ENCODE measurements at regions not wholly inside any gene's neighbourhood (a gene's known extent, or its start where the extent isn't known, plus 50 kb on each side); places are given as distances from the start of the nearest gene placed in this dataset.

DNA sequence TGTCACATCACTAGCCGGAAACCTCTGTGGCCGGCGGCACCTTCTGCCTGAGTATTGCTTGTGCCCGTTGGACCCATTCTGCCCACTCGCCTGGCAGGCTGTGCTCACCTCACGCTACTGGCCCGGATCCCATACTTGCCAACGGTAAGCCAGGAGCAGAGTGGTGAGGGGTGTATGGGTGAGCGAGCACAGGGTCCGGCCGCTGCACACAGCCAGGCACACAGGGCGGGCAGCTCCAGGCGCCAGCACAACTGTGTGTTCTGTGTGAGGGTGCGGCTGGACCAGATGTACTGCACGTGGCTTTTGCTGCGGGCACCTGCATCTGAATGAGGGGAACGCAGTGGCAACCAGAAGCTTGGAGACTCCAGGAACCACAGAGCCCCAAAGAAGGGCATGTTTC lies 455.7 kb downstream of the CDH8 start:
- H3K9ac ChIP-seq, result no peak overlapping the region
- H3K4me1 ChIP-seq (ENCODE audit: insufficient read depth), result no peaks in the 10 kb centered on the region
- H3K36me3 ChIP-seq (ENCODE audit: low read depth), result no peaks in the 10 kb centered on the region
- no peaks in the 10 kb centered on the region for H3K79me2 ChIP-seq (ENCODE audit: insufficient read depth)
- H3F3A ChIP-seq (ENCODE audit: insufficient read depth), result no peaks in the 10 kb centered on the region
- no peaks in the 10 kb centered on the region for H3K27me3 ChIP-seq (replicated peaks; ENCODE audit: insufficient read depth)
- DNase-seq, result no peak
- H3K4me3 ChIP-seq, result no peak overlapping the region
- in situ Hi-C loops (cut with MboI), result no loop called here
- H2AFZ ChIP-seq, result no peak overlapping the region
- H3K4me2 ChIP-seq (ENCODE audit: unreplicated experiment), result no peak overlapping the region
- H3K27ac ChIP-seq, result no peak overlapping the region
- TF ChIP-seq EZH2phosphoT487 (IDR thresholded peaks at IDR 0.05; ENCODE audit: insufficient read depth, low read depth) (no peak), EZH2 (IDR thresholded peaks at IDR 0.05; ENCODE audit: insufficient read depth, poor library complexity, severe bottlenecking) (no peak)
- no peaks in the 10 kb centered on the region for H3K9me2 ChIP-seq (ENCODE audit: insufficient read depth)
- no peaks in the 10 kb centered on the region for H4K20me1 ChIP-seq (ENCODE audit: insufficient read depth)
- 64 to 65% methylated on average over 17 of the region's 17 CpGs for WGBS, 2 experiments (ENCODE audit: low coverage in 1 of 2, low lambda C conversion rate in 2 of 2, missing lambda C conversion rate in 2 of 2)
- no peaks in the 10 kb centered on the region for H3K9me3 ChIP-seq (ENCODE audit: low read depth)

DNA sequence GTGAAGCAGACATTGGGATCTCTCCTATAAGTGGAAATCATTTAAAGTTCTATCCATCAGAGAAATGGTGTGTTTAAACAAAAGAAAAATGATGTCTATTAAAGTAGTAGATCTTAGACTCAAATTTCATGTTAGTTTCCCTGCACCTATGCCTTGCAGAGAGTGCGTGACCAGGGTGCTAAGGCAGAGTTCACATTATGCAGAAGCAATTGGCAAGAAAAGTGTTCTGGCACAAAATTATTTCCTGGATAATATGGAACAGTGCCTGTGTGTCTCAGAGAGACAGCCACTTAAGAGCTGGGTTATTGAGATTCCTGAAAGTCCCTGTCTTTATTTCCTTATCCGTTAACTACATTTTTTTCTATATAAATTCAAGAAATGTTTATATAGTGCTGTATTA lies 457.0 kb downstream of the CDH8 start:
- Histone ChIP-seq H3K4me2 (ENCODE audit: unreplicated experiment) (no peak overlapping the region), H3K9me3 (ENCODE audit: low read depth) (no peaks in the 10 kb centered on the region), H3K36me3 (ENCODE audit: low read depth) (no peaks in the 10 kb centered on the region), H3K27ac (no peak overlapping the region), H3K9ac (no peak overlapping the region), H4K20me1 (ENCODE audit: insufficient read depth) (no peaks in the 10 kb centered on the region), H3K9me2 (ENCODE audit: insufficient read depth) (no peaks in the 10 kb centered on the region), H3K4me1 (ENCODE audit: insufficient read depth) (no peaks in the 10 kb centered on the region), H3F3A (ENCODE audit: insufficient read depth) (no peaks in the 10 kb centered on the region), H3K4me3 (no peak overlapping the region), H3K79me2 (ENCODE audit: insufficient read depth) (no peaks in the 10 kb centered on the region), H3K27me3 (replicated peaks; ENCODE audit: insufficient read depth) (no peaks in the 10 kb centered on the region), H2AFZ (no peak overlapping the region)
- in situ Hi-C loops (cut with MboI), result no loop called here
- TF ChIP-seq EZH2 (IDR thresholded peaks at IDR 0.05; ENCODE audit: insufficient read depth, poor library complexity, severe bottlenecking) (no peak), EZH2phosphoT487 (IDR thresholded peaks at IDR 0.05; ENCODE audit: insufficient read depth, low read depth) (no peak)
- no peak for DNase-seq
- 35 to 40% methylated on average over 2 of the region's 2 CpGs for WGBS, 2 experiments (ENCODE audit: low coverage in 1 of 2, low lambda C conversion rate in 2 of 2, missing lambda C conversion rate in 2 of 2)

DNA sequence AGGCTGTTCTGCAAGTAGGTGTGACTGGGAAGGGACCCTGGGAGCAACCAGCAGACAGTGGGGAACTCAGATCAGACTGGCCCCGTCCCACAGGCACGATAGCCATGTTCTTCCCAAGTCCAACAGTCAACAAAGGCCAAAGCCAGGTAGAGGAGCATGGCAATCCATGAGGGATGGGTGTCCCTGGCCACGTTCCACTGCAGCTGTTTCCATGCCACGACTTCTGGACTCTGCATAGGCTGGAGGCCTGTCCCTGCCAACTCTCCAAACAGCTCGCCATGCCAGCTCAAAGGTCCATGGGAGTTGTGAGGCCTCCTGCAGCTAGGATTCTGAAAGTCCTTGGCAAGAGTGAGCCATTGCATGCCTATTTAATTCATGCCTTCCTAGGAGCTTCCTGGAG lies 459.8 kb downstream of the CDH8 start:
- 20 to 23% methylated on average over 5 of the region's 5 CpGs for WGBS, 2 experiments (ENCODE audit: low coverage in 1 of 2, low lambda C conversion rate in 2 of 2, missing lambda C conversion rate in 2 of 2)
- H3K4me3 ChIP-seq, result no peak overlapping the region
- H3K4me1 ChIP-seq (ENCODE audit: insufficient read depth), result no peaks in the 10 kb centered on the region
- TF ChIP-seq EZH2phosphoT487 (IDR thresholded peaks at IDR 0.05; ENCODE audit: insufficient read depth, low read depth) (no peak), EZH2 (IDR thresholded peaks at IDR 0.05; ENCODE audit: insufficient read depth, poor library complexity, severe bottlenecking) (no peak)
- no peaks in the 10 kb centered on the region for H3K79me2 ChIP-seq (ENCODE audit: insufficient read depth)
- no peaks in the 10 kb centered on the region for H3F3A ChIP-seq (ENCODE audit: insufficient read depth)
- H3K4me2 ChIP-seq (ENCODE audit: unreplicated experiment), result no peak overlapping the region
- no peaks in the 10 kb centered on the region for H3K9me2 ChIP-seq (ENCODE audit: insufficient read depth)
- no peaks in the 10 kb centered on the region for H3K9me3 ChIP-seq (ENCODE audit: low read depth)
- H2AFZ ChIP-seq, result no peak overlapping the region
- no peaks in the 10 kb centered on the region for H3K27me3 ChIP-seq (replicated peaks; ENCODE audit: insufficient read depth)
- no peaks in the 10 kb centered on the region for H3K36me3 ChIP-seq (ENCODE audit: low read depth)
- no peak overlapping the region for H3K9ac ChIP-seq
- H3K27ac ChIP-seq, result no peak overlapping the region
- H4K20me1 ChIP-seq (ENCODE audit: insufficient read depth), result no peaks in the 10 kb centered on the region
- DNase-seq, result no peak
- in situ Hi-C loops (cut with MboI), result no loop called here

DNA sequence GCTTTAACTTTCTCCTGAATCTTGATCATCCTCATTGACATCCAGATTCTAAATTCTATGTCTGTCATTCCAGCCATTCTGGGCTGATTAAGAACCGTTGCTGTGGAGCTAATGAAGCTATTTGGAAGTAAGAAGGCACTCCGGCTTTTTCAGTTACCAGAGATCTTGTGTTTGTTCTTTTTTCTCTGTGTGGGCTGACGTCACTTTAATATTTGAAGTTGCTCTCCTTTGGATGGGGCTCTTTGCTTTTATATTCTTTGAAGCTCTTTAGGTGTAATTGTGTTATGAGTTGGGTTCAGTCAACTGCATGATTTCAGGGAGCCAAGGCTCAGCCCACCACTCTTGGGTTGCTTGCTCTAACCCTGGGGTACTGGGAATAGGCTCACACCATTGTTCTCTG lies 460.6 kb downstream of the CDH8 start:
- H3K9ac ChIP-seq, result no peak overlapping the region
- TF ChIP-seq EZH2phosphoT487 (IDR thresholded peaks at IDR 0.05; ENCODE audit: insufficient read depth, low read depth), result no peak
- no peak for TF ChIP-seq EZH2 (IDR thresholded peaks at IDR 0.05; ENCODE audit: insufficient read depth, poor library complexity, severe bottlenecking)
- H2AFZ ChIP-seq, result no peak overlapping the region
- no peak overlapping the region for H3K27ac ChIP-seq
- H3K27me3 ChIP-seq (replicated peaks; ENCODE audit: insufficient read depth), result no peaks in the 10 kb centered on the region
- H3K79me2 ChIP-seq (ENCODE audit: insufficient read depth), result no peaks in the 10 kb centered on the region
- H4K20me1 ChIP-seq (ENCODE audit: insufficient read depth), result no peaks in the 10 kb centered on the region
- no peaks in the 10 kb centered on the region for H3K9me3 ChIP-seq (ENCODE audit: low read depth)
- H3K36me3 ChIP-seq (ENCODE audit: low read depth), result no peaks in the 10 kb centered on the region
- no peak for DNase-seq
- WGBS, 2 experiments (ENCODE audit: low coverage in 1 of 2, low lambda C conversion rate in 2 of 2, missing lambda C conversion rate in 2 of 2), result 20 to 26% methylated on average over 3 of the region's 3 CpGs
- no peaks in the 10 kb centered on the region for H3F3A ChIP-seq (ENCODE audit: insufficient read depth)
- no peaks in the 10 kb centered on the region for H3K4me1 ChIP-seq (ENCODE audit: insufficient read depth)
- no peak overlapping the region for H3K4me3 ChIP-seq
- no peak overlapping the region for H3K4me2 ChIP-seq (ENCODE audit: unreplicated experiment)
- in situ Hi-C loops (cut with MboI), result no loop called here
- H3K9me2 ChIP-seq (ENCODE audit: insufficient read depth), result no peaks in the 10 kb centered on the region

DNA sequence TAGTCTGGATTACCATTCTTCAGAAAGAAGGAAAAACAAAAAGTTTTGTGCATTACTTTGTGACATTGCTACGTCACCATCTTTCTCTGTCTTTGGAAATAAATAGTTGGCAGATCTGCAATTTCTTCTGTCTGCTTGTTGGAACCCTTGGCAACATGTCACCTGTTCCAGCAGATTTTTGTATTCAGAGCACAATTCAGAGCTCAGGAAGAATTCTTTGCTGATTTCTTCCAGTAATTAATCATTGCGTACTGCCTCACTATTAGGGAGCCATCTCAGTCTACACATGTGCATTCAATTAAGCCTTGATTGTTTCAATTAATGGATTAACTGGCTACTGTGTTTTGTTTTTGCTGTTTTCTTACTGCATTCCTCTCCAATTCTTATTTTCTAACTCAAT lies 467.2 kb downstream of the CDH8 start:
- no peak for TF ChIP-seq EZH2phosphoT487 (IDR thresholded peaks at IDR 0.05; ENCODE audit: insufficient read depth, low read depth)
- TF ChIP-seq EZH2 (IDR thresholded peaks at IDR 0.05; ENCODE audit: insufficient read depth, poor library complexity, severe bottlenecking), result no peak
- Histone ChIP-seq H3K9me2 (ENCODE audit: insufficient read depth) (no peaks in the 10 kb centered on the region), H3K79me2 (ENCODE audit: insufficient read depth) (no peaks in the 10 kb centered on the region), H3K27ac (no peak overlapping the region), H3K9me3 (ENCODE audit: low read depth) (no peaks in the 10 kb centered on the region), H4K20me1 (ENCODE audit: insufficient read depth) (no peaks in the 10 kb centered on the region), H2AFZ (no peak overlapping the region), H3K4me1 (ENCODE audit: insufficient read depth) (no peaks in the 10 kb centered on the region), H3F3A (ENCODE audit: insufficient read depth) (no peaks in the 10 kb centered on the region), H3K4me3 (no peak overlapping the region), H3K9ac (no peak overlapping the region), H3K27me3 (replicated peaks; ENCODE audit: insufficient read depth) (no peaks in the 10 kb centered on the region), H3K4me2 (ENCODE audit: unreplicated experiment) (no peak overlapping the region), H3K36me3 (ENCODE audit: low read depth) (no peaks in the 10 kb centered on the region)
- in situ Hi-C loops (cut with MboI), result no loop called here
- no peak for DNase-seq
- 3 to 9% methylated on average over 2 of the region's 2 CpGs for WGBS, 2 experiments (ENCODE audit: low coverage in 1 of 2, low lambda C conversion rate in 2 of 2, missing lambda C conversion rate in 2 of 2)
